ENCODE measurements at regions not wholly inside any gene's neighbourhood (a gene's known extent, or its start where the extent isn't known, plus 50 kb on each side); places are given as distances from the start of the nearest gene placed in this dataset.

DNA sequence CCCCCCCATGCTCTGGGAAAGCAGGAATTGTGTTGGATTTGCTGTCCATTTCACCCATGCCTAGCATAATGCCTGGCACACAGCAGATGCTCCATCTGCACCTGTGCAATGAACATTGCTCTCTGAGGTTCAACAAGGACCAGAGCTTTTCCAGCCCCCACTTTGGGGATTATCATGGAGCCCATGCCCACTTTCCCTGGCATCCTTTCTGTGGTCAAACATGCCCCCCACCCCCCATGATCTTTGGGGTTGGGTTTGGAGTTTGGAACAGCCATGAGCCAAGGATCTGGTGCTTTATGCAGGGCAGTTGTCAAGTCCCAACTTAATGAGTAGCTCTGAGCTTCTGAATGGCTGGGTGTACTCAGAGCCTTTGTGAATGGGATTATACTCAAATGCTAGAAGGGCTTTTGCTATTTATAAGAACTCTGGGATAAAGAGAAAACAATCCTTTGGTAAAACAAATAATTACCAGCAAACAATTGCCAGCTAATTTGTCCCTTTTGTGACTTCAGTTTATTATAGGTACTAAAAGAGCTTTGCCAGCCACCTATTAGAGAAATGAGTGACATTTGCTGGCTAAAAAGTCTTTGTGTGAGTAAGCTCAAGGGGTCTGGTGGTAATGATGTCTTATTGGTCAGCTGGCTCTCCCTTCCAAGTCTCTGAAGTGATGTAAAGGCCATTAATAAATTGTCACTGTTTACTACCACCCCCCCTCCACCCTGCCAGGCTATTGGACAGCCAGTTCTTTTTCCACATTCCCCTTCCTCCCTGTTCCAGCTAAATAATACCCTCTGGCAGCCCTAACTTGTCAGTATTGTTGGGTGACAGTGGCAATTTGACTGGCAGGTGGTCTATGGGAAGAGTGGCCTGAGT is 182.3 kb downstream of the MACROH2A1 start:
- Histone ChIP-seq H3K9me3 (ENCODE audit: control insufficient read depth, insufficient read depth, low read length) (no peaks in the 10 kb centered on the region), H3K4me2 (ENCODE audit: low read length) (no peak overlapping the region), H3K79me2 (ENCODE audit: control insufficient read depth, low read length) (no peaks in the 10 kb centered on the region), H3F3A (ENCODE audit: control insufficient read depth, insufficient read depth) (no peaks in the 10 kb centered on the region), H3K9me2 (replicated peaks; ENCODE audit: control insufficient read depth, low read length) (no peaks in the 10 kb centered on the region), H3K27ac (ENCODE audit: low read depth, low read length) (no peak overlapping the region), H3K36me3 (ENCODE audit: control insufficient read depth, low read length) (no peaks in the 10 kb centered on the region), H3K27me3 (ENCODE audit: control insufficient read depth, low read length) (no peaks in the 10 kb centered on the region; the same call in 1 of the 2 replicates), H4K20me1 (ENCODE audit: control insufficient read depth, insufficient read depth, low read depth, low read length) (no peaks in the 10 kb centered on the region), H3K4me1 (ENCODE audit: control insufficient read depth, low read length) (no peaks in the 10 kb centered on the region), H3K4me3 (ENCODE audit: low read length) (no peak overlapping the region)
- no peak for TF ChIP-seq EZH2phosphoT487 (IDR thresholded peaks at IDR 0.05; ENCODE audit: borderline replicate concordance, low read length)

DNA sequence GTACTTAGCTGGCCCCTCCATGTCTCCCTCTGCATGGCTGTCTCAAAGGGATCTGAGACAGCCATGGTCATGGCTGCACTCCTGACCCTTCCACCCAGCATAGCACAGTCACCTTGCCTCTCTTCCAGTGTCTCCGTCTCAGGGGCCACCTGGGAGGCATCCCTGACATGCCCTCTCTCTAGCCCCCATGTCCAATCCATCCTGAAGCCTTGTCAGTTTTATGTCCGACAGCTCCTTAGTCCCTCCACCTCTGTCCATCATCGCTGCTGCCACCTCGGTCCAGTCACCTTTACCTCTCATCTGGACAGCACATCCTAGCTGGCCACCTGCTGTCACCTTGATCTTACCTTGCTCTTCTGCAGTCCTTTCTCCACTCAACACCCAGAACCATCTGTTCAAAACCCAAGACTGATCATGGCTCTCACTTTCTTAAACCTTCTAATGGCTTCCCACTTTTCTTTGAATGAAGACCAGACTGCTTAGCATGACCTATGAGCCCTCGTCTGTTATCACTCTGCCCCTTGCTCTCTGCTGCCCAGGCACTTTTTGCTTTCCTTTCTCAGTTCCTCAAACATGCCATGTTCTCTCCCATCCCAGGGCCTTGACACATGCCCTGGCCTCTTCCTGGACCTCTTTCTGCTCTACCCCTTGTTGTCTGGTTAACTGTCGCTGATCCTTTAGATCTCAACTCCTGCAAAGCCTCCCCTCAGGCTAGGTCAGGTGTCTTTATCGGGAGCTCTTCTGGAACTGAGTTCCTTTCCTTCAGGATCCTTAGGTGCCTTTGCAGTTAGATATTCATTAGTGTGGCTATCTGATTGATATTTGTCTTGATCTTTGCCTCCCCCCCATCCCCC is 181.8 kb upstream of the PITX1 start:
- Histone ChIP-seq H3K9me3 (ENCODE audit: control insufficient read depth, insufficient read depth, low read length) (no peaks in the 10 kb centered on the region), H3F3A (ENCODE audit: control insufficient read depth, insufficient read depth) (no peaks in the 10 kb centered on the region), H3K79me2 (ENCODE audit: control insufficient read depth, low read length) (no peaks in the 10 kb centered on the region), H4K20me1 (ENCODE audit: control insufficient read depth, insufficient read depth, low read depth, low read length) (no peaks in the 10 kb centered on the region), H3K27me3 (ENCODE audit: control insufficient read depth, low read length) (no peaks in the 10 kb centered on the region; the same call in 1 of the 2 replicates), H3K36me3 (ENCODE audit: control insufficient read depth, low read length) (no peaks in the 10 kb centered on the region), H3K4me2 (ENCODE audit: low read length) (no peak overlapping the region), H3K4me3 (ENCODE audit: low read length) (no peak overlapping the region), H3K9me2 (replicated peaks; ENCODE audit: control insufficient read depth, low read length) (no peaks in the 10 kb centered on the region), H3K4me1 (ENCODE audit: control insufficient read depth, low read length) (no peaks in the 10 kb centered on the region), H3K27ac (ENCODE audit: low read depth, low read length) (no peak overlapping the region)
- TF ChIP-seq, protein P1, sequence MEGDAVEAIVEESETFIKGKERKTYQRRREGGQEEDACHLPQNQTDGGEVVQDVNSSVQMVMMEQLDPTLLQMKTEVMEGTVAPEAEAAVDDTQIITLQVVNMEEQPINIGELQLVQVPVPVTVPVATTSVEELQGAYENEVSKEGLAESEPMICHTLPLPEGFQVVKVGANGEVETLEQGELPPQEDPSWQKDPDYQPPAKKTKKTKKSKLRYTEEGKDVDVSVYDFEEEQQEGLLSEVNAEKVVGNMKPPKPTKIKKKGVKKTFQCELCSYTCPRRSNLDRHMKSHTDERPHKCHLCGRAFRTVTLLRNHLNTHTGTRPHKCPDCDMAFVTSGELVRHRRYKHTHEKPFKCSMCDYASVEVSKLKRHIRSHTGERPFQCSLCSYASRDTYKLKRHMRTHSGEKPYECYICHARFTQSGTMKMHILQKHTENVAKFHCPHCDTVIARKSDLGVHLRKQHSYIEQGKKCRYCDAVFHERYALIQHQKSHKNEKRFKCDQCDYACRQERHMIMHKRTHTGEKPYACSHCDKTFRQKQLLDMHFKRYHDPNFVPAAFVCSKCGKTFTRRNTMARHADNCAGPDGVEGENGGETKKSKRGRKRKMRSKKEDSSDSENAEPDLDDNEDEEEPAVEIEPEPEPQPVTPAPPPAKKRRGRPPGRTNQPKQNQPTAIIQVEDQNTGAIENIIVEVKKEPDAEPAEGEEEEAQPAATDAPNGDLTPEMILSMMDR (IDR thresholded peaks at IDR 0.05; ENCODE audit: low read depth, low read length, poor library complexity, severe bottlenecking), result no peak
- TF ChIP-seq EZH2phosphoT487 (IDR thresholded peaks at IDR 0.05; ENCODE audit: borderline replicate concordance, low read length), result no peak

DNA sequence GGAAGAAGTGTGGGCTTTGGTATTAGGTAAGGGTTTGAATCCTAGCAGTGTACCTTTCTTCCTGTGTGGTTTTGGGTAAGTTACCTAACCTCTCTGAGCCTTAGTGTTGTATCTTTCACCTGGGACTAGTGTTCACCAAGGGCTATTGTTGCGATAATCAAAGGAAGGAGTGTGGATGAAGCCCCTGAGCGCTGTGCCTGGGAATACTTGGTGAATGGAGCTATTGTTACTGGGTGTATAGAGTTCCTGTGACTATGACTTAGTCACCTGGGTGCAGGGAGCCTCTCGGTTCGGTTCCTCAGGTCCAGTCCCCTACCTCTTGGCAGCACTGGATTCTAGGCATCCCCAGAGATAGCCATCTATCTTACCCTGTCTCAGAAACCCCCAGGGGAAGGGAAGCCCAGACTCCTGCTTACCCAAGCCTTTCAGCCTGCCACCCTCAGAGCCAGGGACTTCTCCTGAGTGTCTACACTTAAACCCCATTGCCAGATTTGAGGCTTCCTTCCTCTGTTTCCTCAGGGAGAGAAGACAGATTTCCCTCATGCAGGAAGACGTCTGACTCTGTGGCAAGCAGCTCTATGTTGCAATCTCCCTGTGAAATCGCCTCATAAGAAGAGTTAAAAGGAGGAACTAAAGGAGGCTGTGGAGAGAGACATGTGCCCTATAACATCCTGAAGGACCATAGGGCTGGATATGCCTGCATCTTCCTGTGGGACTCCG is 181.0 kb upstream of the PITX1 start:
- Histone ChIP-seq H3K4me2 (ENCODE audit: low read length) (no peak overlapping the region), H3K36me3 (ENCODE audit: control insufficient read depth, low read length) (no peaks in the 10 kb centered on the region), H4K20me1 (ENCODE audit: control insufficient read depth, insufficient read depth, low read depth, low read length) (no peaks in the 10 kb centered on the region), H3K4me1 (ENCODE audit: control insufficient read depth, low read length) (no peaks in the 10 kb centered on the region), H3K27ac (ENCODE audit: low read depth, low read length) (no peak overlapping the region), H3K27me3 (ENCODE audit: control insufficient read depth, low read length) (no peaks in the 10 kb centered on the region; the same call in 1 of the 2 replicates), H3K9me2 (replicated peaks; ENCODE audit: control insufficient read depth, low read length) (no peaks in the 10 kb centered on the region), H3K4me3 (ENCODE audit: low read length) (no peak overlapping the region), H3K79me2 (ENCODE audit: control insufficient read depth, low read length) (no peaks in the 10 kb centered on the region), H3K9me3 (ENCODE audit: control insufficient read depth, insufficient read depth, low read length) (no peaks in the 10 kb centered on the region), H3F3A (ENCODE audit: control insufficient read depth, insufficient read depth) (no peaks in the 10 kb centered on the region)
- no peak for TF ChIP-seq EZH2phosphoT487 (IDR thresholded peaks at IDR 0.05; ENCODE audit: borderline replicate concordance, low read length)
- TF ChIP-seq, protein P1 (IDR thresholded peaks at IDR 0.05; ENCODE audit: low read depth, low read length, poor library complexity, severe bottlenecking), result no peak
